Erythroblast (primary cell): ENCODE measurements at regions not wholly inside any gene's neighbourhood (a gene's known extent, or its start where the extent isn't known, plus 50 kb on each side); places are given as distances from the start of the nearest gene placed in this dataset.

Experiments used
- GATA1 ChIP-seq: IDR thresholded peaks from 2 replicates; pipeline ENCODE4 v1.6.1; 2011; ENCODE audit warnings: low read depth, mild to moderate bottlenecking, control low read depth, low read length, moderate library complexity
- POLR2A ChIP-seq: IDR thresholded peaks from 2 replicates; pipeline ENCODE4 v1.6.1; 2011; ENCODE audit warnings: mild to moderate bottlenecking, low read length

GRCh38 chr1:213366141-213366831 lies 315.2 kb downstream of the RPS6KC1 start:
- TF ChIP-seq POLR2A (no peak), GATA1 (no peak)
